Body of pancreas (tissue), 4 donors: ENCODE measurements at regions not wholly inside any gene's neighbourhood (a gene's known extent, or its start where the extent isn't known, plus 50 kb on each side); places are given as distances from the start of the nearest gene placed in this dataset.
"Not testable (repeated sequence)": the region's sequence is repeated elsewhere in the genome, so short reads cannot be mapped to it uniquely, and the experiment has no call there.

Experiments
- CTCF ChIP-seq, 7 experiments: fragments of 450-650 bp in 4 of 7; fragments of 200-600 bp in 3 of 7; sonication (generic) in 3 of 7; IDR thresholded peaks; one replicate each; pipeline ENCODE4 v1.5.1; 2016 to 2019; ENCODE audit warnings: antibody characterized with exemption in 7 of 7
- POLR2A ChIP-seq, 3 donors: fragments of 450-650 bp; IDR thresholded peaks; one replicate each; pipeline ENCODE4 v1.6.1; 2016; ENCODE audit warnings: antibody characterized with exemption in 3 of 3, mild to moderate bottlenecking in 2 of 3

GRCh38 chr1:223026639-223027038, 116.4 kb downstream of the TLR5 start:
- TF ChIP-seq POLR2A, CTCF (IDR thresholded peaks at IDR 0.05): not testable (repeated sequence)
